Caki2 (cell line): ENCODE measurements at regions not wholly inside any gene's neighbourhood (a gene's known extent, or its start where the extent isn't known, plus 50 kb on each side); places are given as distances from the start of the nearest gene placed in this dataset.
A peak's percentile ranks its signal among the peaks of the same experiment; 100 is the strongest.

ENCODE experiments used
- DNase-seq: peaks from one replicate; pipeline ENCODE4 v3.0.0-alpha.2; 2015; ENCODE audit warnings: low read depth
- in situ Hi-C: cut with HindIII; loops from 2 replicates; pipeline ENCODE4 v1.10.0; 2016; ENCODE audit warnings: low sequenced_read_pairs, low pct_unique_long_range_greater_than_20kb, mixed read lengths

- in situ Hi-C loops, result no loop called here
- DNase-seq, result no peak
These were observed 414.1 kb downstream of the FAM170A start for GRCh38 chr5:120043431-120043830.

- in situ Hi-C loops, result no loop called here
- DNase-seq, result no peak
These were observed 410.9 kb upstream of the PRR16 start for GRCh38 chr5:120052916-120053828.

- DNase-seq, result no peak
- in situ Hi-C loops, result no loop called here
These were observed 410.3 kb upstream of the PRR16 start for GRCh38 chr5:120053841-120054240.

GRCh38 chr5:120055858-120056257, 408.2 kb upstream of the PRR16 start:
- no peak for DNase-seq

GRCh38 chr5:120062515-120062917, 401.6 kb upstream of the PRR16 start:
- in situ Hi-C loops, result no loop called here
- peak; percentile 0 for DNase-seq

More at GRCh38 chr5:120055858-120056257, 408.2 kb upstream of the PRR16 start:
- in situ Hi-C loops, result no loop called here

- in situ Hi-C loops, result no loop called here
- no peak for DNase-seq
These were observed 391.9 kb upstream of the PRR16 start for GRCh38 chr5:120072068-120072761.

- in situ Hi-C loops, result no loop called here
- no peak for DNase-seq
These were observed 390.4 kb upstream of the PRR16 start for GRCh38 chr5:120073722-120074121.

GRCh38 chr5:120080781-120081180, 383.3 kb upstream of the PRR16 start:
- DNase-seq, result no peak
- in situ Hi-C loops, result no loop called here

- in situ Hi-C loops, result no loop called here
- DNase-seq, result no peak
These were observed 381.6 kb upstream of the PRR16 start for GRCh38 chr5:120082316-120083068.

- in situ Hi-C loops, result no loop called here
- no peak for DNase-seq
These were observed 380.1 kb upstream of the PRR16 start for GRCh38 chr5:120083851-120084542.

GRCh38 chr5:120084543-120084870, 379.6 kb upstream of the PRR16 start:
- in situ Hi-C loops, result no loop called here
- no peak for DNase-seq

- no peak for DNase-seq
- in situ Hi-C loops, result no loop called here
These were observed 378.0 kb upstream of the PRR16 start for GRCh38 chr5:120086081-120086480.

- DNase-seq, result no peak
- in situ Hi-C loops, result no loop called here
These were observed 375.7 kb upstream of the PRR16 start for GRCh38 chr5:120088412-120088811.

- in situ Hi-C loops, result no loop called here
These were observed 375.3 kb upstream of the PRR16 start for GRCh38 chr5:120088836-120089235.

GRCh38 chr5:120091376-120091948, 372.6 kb upstream of the PRR16 start:
- in situ Hi-C loops, result no loop called here
- no peak for DNase-seq

More at GRCh38 chr5:120088836-120089235, 375.3 kb upstream of the PRR16 start:
- no peak for DNase-seq

- DNase-seq, result no peak
- in situ Hi-C loops, result no loop called here
These were observed 371.5 kb upstream of the PRR16 start for GRCh38 chr5:120092649-120093048.

- in situ Hi-C loops, result no loop called here
These were observed 370.9 kb upstream of the PRR16 start for GRCh38 chr5:120093178-120093577.

GRCh38 chr5:120096413-120096812, 367.7 kb upstream of the PRR16 start:
- DNase-seq, result no peak

More at GRCh38 chr5:120093178-120093577, 370.9 kb upstream of the PRR16 start:
- no peak for DNase-seq

More at GRCh38 chr5:120096413-120096812, 367.7 kb upstream of the PRR16 start:
- in situ Hi-C loops, result no loop called here
